K562 (cell line): ENCODE measurements at regions not wholly inside any gene's neighbourhood (a gene's known extent, or its start where the extent isn't known, plus 50 kb on each side); places are given as distances from the start of the nearest gene placed in this dataset.

ENCODE experiments used
- ARNT ChIP-seq, 2 experiments: fragments of 450-650 bp; IDR thresholded peaks; 2 replicates each; pipeline ENCODE4 v1.6.1; 2016; ENCODE audit warnings: mild to moderate bottlenecking in 1 of 2
- ATF7 ChIP-seq: fragments of 450-650 bp; IDR thresholded peaks from 2 replicates; pipeline ENCODE4 v1.7.1; 2014; ENCODE audit warnings: mild to moderate bottlenecking, moderate library complexity
- BRF1 ChIP-seq: IDR thresholded peaks from 3 replicates; pipeline ENCODE4 v1.6.1; 2011; ENCODE audit warnings: borderline replicate concordance, mild to moderate bottlenecking; ENCODE audit not compliant: insufficient read length; ENCODE audit errors: extremely low read depth
- CBX1 ChIP-seq: sonication (generic); IDR thresholded peaks from 2 replicates; pipeline ENCODE4 v1.6.1; 2016; ENCODE audit warnings: antibody characterized with exemption, low read depth, mild to moderate bottlenecking
- CBX3 ChIP-seq, 2 experiments: IDR thresholded peaks; 1 replicate in 1 of 2; 2 replicates in 1 of 2; pipeline ENCODE4 v1.6.1; 2012; ENCODE audit warnings: inconsistent platforms in 2 of 2, low read length in 2 of 2, borderline replicate concordance in 1 of 2, control low read depth in 1 of 2
- FOXK1 ChIP-seq: sonication (generic); formaldehyde crosslinking; IDR thresholded peaks from 2 replicates; pipeline ENCODE4 v1.8.0; 2022; ENCODE audit warnings: missing genetic modification reagents, mild to moderate bottlenecking, borderline replicate concordance
- HDAC1 ChIP-seq, 2 experiments: fragments of 450-650 bp; IDR thresholded peaks; 2 replicates each; pipeline ENCODE4 v1.6.1; 2016 to 2017; ENCODE audit warnings: inconsistent platforms in 1 of 2, mild to moderate bottlenecking in 1 of 2, moderate library complexity in 1 of 2
- KAT7 ChIP-seq: sonication (generic); formaldehyde crosslinking; IDR thresholded peaks from 2 replicates; pipeline ENCODE4 v1.8.0; 2022; ENCODE audit warnings: missing genetic modification reagents, mild to moderate bottlenecking, borderline replicate concordance
- POU5F1 ChIP-seq: fragments of 150-350 bp; IDR thresholded peaks from 2 replicates; pipeline ENCODE4 v1.6.1; 2014; ENCODE audit warnings: borderline replicate concordance, low read length, low read depth, mild to moderate bottlenecking; ENCODE audit not compliant: partially characterized antibody
- TAL1 ChIP-seq: fragments of 450-650 bp; IDR thresholded peaks from 2 replicates; pipeline ENCODE4 v1.6.1; 2016; ENCODE audit warnings: mild to moderate bottlenecking
- TCF7 ChIP-seq: sonication (generic); IDR thresholded peaks from 2 replicates; pipeline ENCODE4 v1.6.1; 2016; ENCODE audit warnings: antibody characterized with exemption, borderline replicate concordance
- ZNF41 ChIP-seq: fragments of 250-450 bp; sonication (Bioruptor Pico); conservative IDR thresholded peaks from 2 replicates; pipeline ENCODE4 v1.4.0; 2020; ENCODE audit warnings: mild to moderate bottlenecking
- ZNF431 ChIP-seq: sonication (generic); formaldehyde crosslinking; IDR thresholded peaks from 2 replicates; pipeline ENCODE4 v1.8.0; 2022; ENCODE audit warnings: mild to moderate bottlenecking, missing genetic modification reagents
- ZNF551 ChIP-seq: fragments of 250-450 bp; sonication (Bioruptor Pico); IDR thresholded peaks from 2 replicates; pipeline ENCODE4 v1.5.0; 2021; ENCODE audit warnings: mild to moderate bottlenecking, moderate library complexity
- TF ChIP-seq, protein P1 (sequence below): fragments of 450-650 bp; formaldehyde crosslinking; IDR thresholded peaks from 2 replicates; pipeline ENCODE4 v1.4.0; 2020; ENCODE audit warnings: mild to moderate bottlenecking, moderate library complexity
- TF ChIP-seq, protein P2 (sequence below): sonication (generic); formaldehyde crosslinking; IDR thresholded peaks from 2 replicates; pipeline ENCODE4 v1.8.1; 2023; ENCODE audit warnings: missing genetic modification reagents, mild to moderate bottlenecking, borderline replicate concordance
- TF ChIP-seq, protein P3 (sequence below), 2 experiments: fragments of 450-650 bp; IDR thresholded peaks; 2 replicates each; pipeline ENCODE4 v1.6.1; 2016
- TF ChIP-seq, protein P4 (sequence below): fragments of 250-450 bp; sonication (Bioruptor Pico); IDR thresholded peaks from 2 replicates; pipeline ENCODE4 v1.4.0; 2020

- TF ChIP-seq FOXK1 (CRISPR knock-in tag) (no peak), TAL1 (0 out of 2 replicates have a peak, but pooled peaks have one; percentile 14), TCF7 (no peak), ZNF551 (no peak), HDAC1 (IDR thresholded peaks at IDR 0.05) (peak in 1 of 2 experiments; percentile 55; a peak in 1 of 4 replicates), ZNF41 (CRISPR knock-in tag) (no peak), ATF7 (peak; percentile 50; the same call in 1 of the 2 replicates), BRF1 (no peak), ZNF431 (no peak), CBX3 (IDR thresholded peaks at IDR 0.05; ENCODE audit: borderline replicate concordance in 1 of 2, low read length in 2 of 2) (peak in 1 of 2 experiments; percentile 100; a peak in 2 of 3 replicates), CBX1 (peak; percentile 98), KAT7 (no peak), POU5F1 (no peak), ARNT (IDR thresholded peaks at IDR 0.05) (peak; percentile 82 to 89; a peak in 3 of 4 replicates)
- TF ChIP-seq, protein P1, sequence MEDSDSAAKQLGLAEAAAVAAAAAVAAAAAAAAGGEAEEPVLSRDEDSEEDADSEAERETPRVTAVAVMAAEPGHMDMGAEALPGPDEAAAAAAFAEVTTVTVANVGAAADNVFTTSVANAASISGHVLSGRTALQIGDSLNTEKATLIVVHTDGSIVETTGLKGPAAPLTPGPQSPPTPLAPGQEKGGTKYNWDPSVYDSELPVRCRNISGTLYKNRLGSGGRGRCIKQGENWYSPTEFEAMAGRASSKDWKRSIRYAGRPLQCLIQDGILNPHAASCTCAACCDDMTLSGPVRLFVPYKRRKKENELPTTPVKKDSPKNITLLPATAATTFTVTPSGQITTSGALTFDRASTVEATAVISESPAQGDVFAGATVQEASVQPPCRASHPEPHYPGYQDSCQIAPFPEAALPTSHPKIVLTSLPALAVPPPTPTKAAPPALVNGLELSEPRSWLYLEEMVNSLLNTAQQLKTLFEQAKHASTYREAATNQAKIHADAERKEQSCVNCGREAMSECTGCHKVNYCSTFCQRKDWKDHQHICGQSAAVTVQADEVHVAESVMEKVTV (CRISPR knock-in tag): peak; percentile 83; the same call in 1 of the 2 replicates
- TF ChIP-seq, protein P2, sequence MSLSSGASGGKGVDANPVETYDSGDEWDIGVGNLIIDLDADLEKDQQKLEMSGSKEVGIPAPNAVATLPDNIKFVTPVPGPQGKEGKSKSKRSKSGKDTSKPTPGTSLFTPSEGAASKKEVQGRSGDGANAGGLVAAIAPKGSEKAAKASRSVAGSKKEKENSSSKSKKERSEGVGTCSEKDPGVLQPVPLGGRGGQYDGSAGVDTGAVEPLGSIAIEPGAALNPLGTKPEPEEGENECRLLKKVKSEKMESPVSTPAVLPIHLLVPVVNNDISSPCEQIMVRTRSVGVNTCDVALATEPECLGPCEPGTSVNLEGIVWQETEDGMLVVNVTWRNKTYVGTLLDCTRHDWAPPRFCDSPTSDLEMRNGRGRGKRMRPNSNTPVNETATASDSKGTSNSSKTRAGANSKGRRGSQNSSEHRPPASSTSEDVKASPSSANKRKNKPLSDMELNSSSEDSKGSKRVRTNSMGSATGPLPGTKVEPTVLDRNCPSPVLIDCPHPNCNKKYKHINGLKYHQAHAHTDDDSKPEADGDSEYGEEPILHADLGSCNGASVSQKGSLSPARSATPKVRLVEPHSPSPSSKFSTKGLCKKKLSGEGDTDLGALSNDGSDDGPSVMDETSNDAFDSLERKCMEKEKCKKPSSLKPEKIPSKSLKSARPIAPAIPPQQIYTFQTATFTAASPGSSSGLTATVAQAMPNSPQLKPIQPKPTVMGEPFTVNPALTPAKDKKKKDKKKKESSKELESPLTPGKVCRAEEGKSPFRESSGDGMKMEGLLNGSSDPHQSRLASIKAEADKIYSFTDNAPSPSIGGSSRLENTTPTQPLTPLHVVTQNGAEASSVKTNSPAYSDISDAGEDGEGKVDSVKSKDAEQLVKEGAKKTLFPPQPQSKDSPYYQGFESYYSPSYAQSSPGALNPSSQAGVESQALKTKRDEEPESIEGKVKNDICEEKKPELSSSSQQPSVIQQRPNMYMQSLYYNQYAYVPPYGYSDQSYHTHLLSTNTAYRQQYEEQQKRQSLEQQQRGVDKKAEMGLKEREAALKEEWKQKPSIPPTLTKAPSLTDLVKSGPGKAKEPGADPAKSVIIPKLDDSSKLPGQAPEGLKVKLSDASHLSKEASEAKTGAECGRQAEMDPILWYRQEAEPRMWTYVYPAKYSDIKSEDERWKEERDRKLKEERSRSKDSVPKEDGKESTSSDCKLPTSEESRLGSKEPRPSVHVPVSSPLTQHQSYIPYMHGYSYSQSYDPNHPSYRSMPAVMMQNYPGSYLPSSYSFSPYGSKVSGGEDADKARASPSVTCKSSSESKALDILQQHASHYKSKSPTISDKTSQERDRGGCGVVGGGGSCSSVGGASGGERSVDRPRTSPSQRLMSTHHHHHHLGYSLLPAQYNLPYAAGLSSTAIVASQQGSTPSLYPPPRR (CRISPR knock-in tag): no peak
- TF ChIP-seq, protein P3, sequence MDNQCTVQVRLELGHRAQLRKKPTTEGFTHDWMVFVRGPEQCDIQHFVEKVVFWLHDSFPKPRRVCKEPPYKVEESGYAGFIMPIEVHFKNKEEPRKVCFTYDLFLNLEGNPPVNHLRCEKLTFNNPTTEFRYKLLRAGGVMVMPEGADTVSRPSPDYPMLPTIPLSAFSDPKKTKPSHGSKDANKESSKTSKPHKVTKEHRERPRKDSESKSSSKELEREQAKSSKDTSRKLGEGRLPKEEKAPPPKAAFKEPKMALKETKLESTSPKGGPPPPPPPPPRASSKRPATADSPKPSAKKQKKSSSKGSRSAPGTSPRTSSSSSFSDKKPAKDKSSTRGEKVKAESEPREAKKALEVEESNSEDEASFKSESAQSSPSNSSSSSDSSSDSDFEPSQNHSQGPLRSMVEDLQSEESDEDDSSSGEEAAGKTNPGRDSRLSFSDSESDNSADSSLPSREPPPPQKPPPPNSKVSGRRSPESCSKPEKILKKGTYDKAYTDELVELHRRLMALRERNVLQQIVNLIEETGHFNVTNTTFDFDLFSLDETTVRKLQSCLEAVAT (IDR thresholded peaks at IDR 0.05): peak; percentile 70 to 90
- TF ChIP-seq, protein P4, sequence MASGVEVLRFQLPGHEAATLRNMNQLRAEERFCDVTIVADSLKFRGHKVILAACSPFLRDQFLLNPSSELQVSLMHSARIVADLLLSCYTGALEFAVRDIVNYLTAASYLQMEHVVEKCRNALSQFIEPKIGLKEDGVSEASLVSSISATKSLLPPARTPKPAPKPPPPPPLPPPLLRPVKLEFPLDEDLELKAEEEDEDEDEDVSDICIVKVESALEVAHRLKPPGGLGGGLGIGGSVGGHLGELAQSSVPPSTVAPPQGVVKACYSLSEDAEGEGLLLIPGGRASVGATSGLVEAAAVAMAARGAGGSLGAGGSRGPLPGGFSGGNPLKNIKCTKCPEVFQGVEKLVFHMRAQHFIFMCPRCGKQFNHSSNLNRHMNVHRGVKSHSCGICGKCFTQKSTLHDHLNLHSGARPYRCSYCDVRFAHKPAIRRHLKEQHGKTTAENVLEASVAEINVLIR (CRISPR knock-in tag): no peak
Observed at GRCh38 chr1:29379443-29380073, 143.2 kb downstream of the PTPRU start (continued).
